ENCODE measurements at regions not wholly inside any gene's neighbourhood (a gene's known extent, or its start where the extent isn't known, plus 50 kb on each side); places are given as distances from the start of the nearest gene placed in this dataset.

GRCh38 chr1:219330669-219331068, 157.0 kb downstream of the LYPLAL1 start:
- peaks cover 9% of the 10 kb centered on the region for H3K9me3 Mint-ChIP-seq
- H3K36me3 Mint-ChIP-seq (ENCODE audit: low read depth) = peaks cover 5% of the 10 kb centered on the region
- no peak for DNase-seq
- Histone ChIP-seq H3K4me3 (ENCODE audit: low read length) (no peak overlapping the region), H3K9ac (ENCODE audit: extremely low read depth, low read length, poor library complexity, severe bottlenecking) (no peak overlapping the region), H3K9me3 (ENCODE audit: control insufficient read depth, low read length) (peaks cover 19% of the 10 kb centered on the region), H3K27ac (ENCODE audit: low read depth, low read length) (no peak overlapping the region), H3K36me3 (ENCODE audit: control insufficient read depth, insufficient read depth, low read length) (no peaks in the 10 kb centered on the region), H3K27me3 (ENCODE audit: control insufficient read depth, insufficient read depth, low read length, poor library complexity, severe bottlenecking) (no peaks in the 10 kb centered on the region), H3K4me1 (ENCODE audit: control insufficient read depth, insufficient read depth, low read length) (no peaks in the 10 kb centered on the region)
- H3K27ac Mint-ChIP-seq = no peak overlapping the region
- H3K4me1 Mint-ChIP-seq = peaks cover 4% of the 10 kb centered on the region
- TF ChIP-seq CTCF (conservative IDR thresholded peaks at IDR 0.05) = no peak
- no peaks in the 10 kb centered on the region for H3K27me3 Mint-ChIP-seq (ENCODE audit: insufficient read depth)
- WGBS, 2 experiments (ENCODE audit: insufficient coverage in 1 of 2, insufficient read length in 1 of 2) = 75 to 78% methylated on average over 2 of the region's 2 CpGs
- H3K4me3 Mint-ChIP-seq = no peak overlapping the region

GRCh38 chr1:219330001-219330400, 156.3 kb downstream of the LYPLAL1 start:
- no peak overlapping the region for H3K27ac ChIP-seq (ENCODE audit: low read depth, low read length)
- Mint-ChIP-seq H3K36me3 (ENCODE audit: low read depth) (peaks cover 5% of the 10 kb centered on the region), H3K27ac (no peak overlapping the region), H3K4me3 (no peak overlapping the region), H3K4me1 (peaks cover 3% of the 10 kb centered on the region), H3K9me3 (peaks cover 9% of the 10 kb centered on the region), H3K27me3 (ENCODE audit: insufficient read depth) (no peaks in the 10 kb centered on the region)
- H3K4me1 ChIP-seq (ENCODE audit: control insufficient read depth, insufficient read depth, low read length) = no peaks in the 10 kb centered on the region
- H3K36me3 ChIP-seq (ENCODE audit: control insufficient read depth, insufficient read depth, low read length) = no peaks in the 10 kb centered on the region
- peaks cover 19% of the 10 kb centered on the region for H3K9me3 ChIP-seq (ENCODE audit: control insufficient read depth, low read length)
- no peak for DNase-seq
- H3K4me3 ChIP-seq (ENCODE audit: low read length) = no peak overlapping the region
- H3K27me3 ChIP-seq (ENCODE audit: control insufficient read depth, insufficient read depth, low read length, poor library complexity, severe bottlenecking) = no peaks in the 10 kb centered on the region
- no peak overlapping the region for H3K9ac ChIP-seq (ENCODE audit: extremely low read depth, low read length, poor library complexity, severe bottlenecking)
- no peak for TF ChIP-seq CTCF (conservative IDR thresholded peaks at IDR 0.05)

- Mint-ChIP-seq H3K4me3 (no peak overlapping the region), H3K27ac (no peak overlapping the region), H3K4me1 (peaks cover 3% of the 10 kb centered on the region), H3K36me3 (ENCODE audit: low read depth) (peaks cover 5% of the 10 kb centered on the region), H3K9me3 (peaks cover 9% of the 10 kb centered on the region), H3K27me3 (ENCODE audit: insufficient read depth) (no peaks in the 10 kb centered on the region)
- Histone ChIP-seq H3K4me3 (ENCODE audit: low read length) (no peak overlapping the region), H3K27me3 (ENCODE audit: control insufficient read depth, insufficient read depth, low read length, poor library complexity, severe bottlenecking) (no peaks in the 10 kb centered on the region), H3K9me3 (ENCODE audit: control insufficient read depth, low read length) (peaks cover 19% of the 10 kb centered on the region), H3K9ac (ENCODE audit: extremely low read depth, low read length, poor library complexity, severe bottlenecking) (no peak overlapping the region), H3K36me3 (ENCODE audit: control insufficient read depth, insufficient read depth, low read length) (no peaks in the 10 kb centered on the region), H3K4me1 (ENCODE audit: control insufficient read depth, insufficient read depth, low read length) (no peaks in the 10 kb centered on the region), H3K27ac (ENCODE audit: low read depth, low read length) (no peak overlapping the region)
- 86 to 100% methylated on average over 1 to 4 of the region's 4 CpGs for WGBS, 2 experiments (ENCODE audit: insufficient coverage in 1 of 2, insufficient read length in 1 of 2)
- TF ChIP-seq CTCF (conservative IDR thresholded peaks at IDR 0.05) = no peak
- DNase-seq = no peak
Observed at GRCh38 chr1:219329578-219329977, 155.9 kb downstream of the LYPLAL1 start.
